ENCODE measurements at regions not wholly inside any gene's neighbourhood (a gene's known extent, or its start where the extent isn't known, plus 50 kb on each side); places are given as distances from the start of the nearest gene placed in this dataset.

GRCh38 chr4:66694739-66695138 lies 850.6 kb downstream of the CENPC start:
- intact Hi-C loops (cut with DNase I), result no loop called here
- no peak for DNase-seq
- TF ChIP-seq EP300 (IDR thresholded peaks at IDR 0.05), result no peak
- no peak for TF ChIP-seq POLR2A (IDR thresholded peaks at IDR 0.05)
- TF ChIP-seq, protein P1, sequence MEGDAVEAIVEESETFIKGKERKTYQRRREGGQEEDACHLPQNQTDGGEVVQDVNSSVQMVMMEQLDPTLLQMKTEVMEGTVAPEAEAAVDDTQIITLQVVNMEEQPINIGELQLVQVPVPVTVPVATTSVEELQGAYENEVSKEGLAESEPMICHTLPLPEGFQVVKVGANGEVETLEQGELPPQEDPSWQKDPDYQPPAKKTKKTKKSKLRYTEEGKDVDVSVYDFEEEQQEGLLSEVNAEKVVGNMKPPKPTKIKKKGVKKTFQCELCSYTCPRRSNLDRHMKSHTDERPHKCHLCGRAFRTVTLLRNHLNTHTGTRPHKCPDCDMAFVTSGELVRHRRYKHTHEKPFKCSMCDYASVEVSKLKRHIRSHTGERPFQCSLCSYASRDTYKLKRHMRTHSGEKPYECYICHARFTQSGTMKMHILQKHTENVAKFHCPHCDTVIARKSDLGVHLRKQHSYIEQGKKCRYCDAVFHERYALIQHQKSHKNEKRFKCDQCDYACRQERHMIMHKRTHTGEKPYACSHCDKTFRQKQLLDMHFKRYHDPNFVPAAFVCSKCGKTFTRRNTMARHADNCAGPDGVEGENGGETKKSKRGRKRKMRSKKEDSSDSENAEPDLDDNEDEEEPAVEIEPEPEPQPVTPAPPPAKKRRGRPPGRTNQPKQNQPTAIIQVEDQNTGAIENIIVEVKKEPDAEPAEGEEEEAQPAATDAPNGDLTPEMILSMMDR (IDR thresholded peaks at IDR 0.05), result no peak
- no peak for TF ChIP-seq POLR2AphosphoS5 (IDR thresholded peaks at IDR 0.05)

GRCh38 chr4:66693694-66694093 lies 851.6 kb downstream of the CENPC start:
- 60 to 81% methylated on average over 1 of the region's 1 CpG for WGBS, 2 donors
- Histone ChIP-seq H3K9me3 (peaks cover 0 to 2% (median 0%) of the 10 kb centered on the region in 4 donors), H3K4me3 (no peak overlapping the region), H3K36me3 (no peaks in the 10 kb centered on the region), H3K27ac (no peak overlapping the region), H3K4me1 (peaks cover 0 to 9% (median 4%) of the 10 kb centered on the region in 4 donors), H3K27me3 (no peaks in the 10 kb centered on the region)
- TF ChIP-seq, protein P1 (IDR thresholded peaks at IDR 0.05), result no peak
- TF ChIP-seq EP300 (IDR thresholded peaks at IDR 0.05) (no peak), POLR2A (IDR thresholded peaks at IDR 0.05) (no peak), POLR2AphosphoS5 (IDR thresholded peaks at IDR 0.05) (no peak)
- intact Hi-C loops (cut with DNase I), result no loop called here
- no peak for DNase-seq

More at GRCh38 chr4:66694739-66695138, 850.6 kb downstream of the CENPC start:
- Histone ChIP-seq H3K4me3 (no peak overlapping the region), H3K36me3 (no peaks in the 10 kb centered on the region), H3K9me3 (peaks cover 0 to 2% (median 0%) of the 10 kb centered on the region in 4 donors), H3K4me1 (peaks cover 0 to 9% (median 4%) of the 10 kb centered on the region in 4 donors), H3K27ac (no peak overlapping the region), H3K27me3 (no peaks in the 10 kb centered on the region)
- 20 to 81% methylated on average over 3 of the region's 3 CpGs for WGBS, 2 donors

DNA sequence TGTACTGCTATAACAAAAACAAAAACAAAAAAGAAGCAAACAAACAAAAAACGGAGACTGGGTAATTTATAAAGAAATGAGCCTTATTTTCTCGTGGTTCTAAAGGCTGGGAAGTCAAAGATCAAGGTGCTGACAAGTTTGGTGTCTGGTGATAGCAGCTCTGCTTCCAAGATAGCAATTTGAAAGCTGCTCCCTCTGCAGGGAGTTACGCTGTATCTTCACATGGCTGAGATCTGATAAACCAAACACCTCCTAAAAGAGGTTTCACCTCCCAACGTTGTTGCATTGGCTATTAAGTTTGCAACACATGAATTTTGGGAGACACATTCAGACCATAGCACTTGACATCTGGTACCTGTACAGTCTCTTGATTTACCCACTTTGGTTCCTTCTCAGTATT lies 854.2 kb downstream of the CENPC start:
- Histone ChIP-seq H3K27ac (no peak overlapping the region), H3K36me3 (no peaks in the 10 kb centered on the region), H3K4me1 (peaks cover 0 to 9% (median 4%) of the 10 kb centered on the region in 4 donors), H3K27me3 (no peaks in the 10 kb centered on the region), H3K9me3 (peaks cover 0 to 2% (median 0%) of the 10 kb centered on the region in 4 donors), H3K4me3 (no peak overlapping the region)
- 44 to 59% methylated on average over 4 of the region's 4 CpGs for WGBS, 2 donors
- TF ChIP-seq, protein P1 (IDR thresholded peaks at IDR 0.05), result no peak
- TF ChIP-seq EP300 (IDR thresholded peaks at IDR 0.05) (no peak), POLR2A (IDR thresholded peaks at IDR 0.05) (no peak), POLR2AphosphoS5 (IDR thresholded peaks at IDR 0.05) (no peak)
- intact Hi-C loops (cut with DNase I), result no loop called here
- DNase-seq, result no peak

- Histone ChIP-seq H3K9me3 (peaks cover 0 to 2% (median 0%) of the 10 kb centered on the region in 4 donors), H3K4me3 (no peak overlapping the region), H3K27me3 (no peaks in the 10 kb centered on the region), H3K27ac (no peak overlapping the region), H3K4me1 (peaks cover 0 to 8% (median 3%) of the 10 kb centered on the region in 4 donors), H3K36me3 (no peaks in the 10 kb centered on the region)
- WGBS, 2 donors, result 21 to 52% methylated on average over 3 of the region's 3 CpGs
- TF ChIP-seq, protein P1 (IDR thresholded peaks at IDR 0.05), result peak in 1 of 4 experiments; percentile 25
- no peak for TF ChIP-seq POLR2A (IDR thresholded peaks at IDR 0.05)
- intact Hi-C loops (cut with DNase I), result no loop called here
- no peak for DNase-seq
Measured at GRCh38 chr4:66688674-66689073, 856.6 kb downstream of the CENPC start.

GRCh38 chr4:66687459-66687858 lies 857.8 kb downstream of the CENPC start:
- no peaks in the 10 kb centered on the region for H3K4me1 ChIP-seq
- H3K27me3 ChIP-seq, result no peaks in the 10 kb centered on the region
- no peak for DNase-seq
- H3K9me3 ChIP-seq, result peaks cover 0 to 2% (median 0%) of the 10 kb centered on the region in 4 donors
- no peak for TF ChIP-seq POLR2A (IDR thresholded peaks at IDR 0.05)
- no peak for TF ChIP-seq POLR2AphosphoS5 (IDR thresholded peaks at IDR 0.05)
- TF ChIP-seq, protein P1 (IDR thresholded peaks at IDR 0.05), result no peak
- no peak for TF ChIP-seq EP300 (IDR thresholded peaks at IDR 0.05)
- intact Hi-C loops (cut with DNase I), result no loop called here
- H3K4me3 ChIP-seq, result no peak overlapping the region
- 14 to 58% methylated on average over 2 of the region's 2 CpGs for WGBS, 2 donors
- no peak overlapping the region for H3K27ac ChIP-seq
- H3K36me3 ChIP-seq, result no peaks in the 10 kb centered on the region
